ENCODE measurements at regions not wholly inside any gene's neighbourhood (a gene's known extent, or its start where the extent isn't known, plus 50 kb on each side); places are given as distances from the start of the nearest gene placed in this dataset.

DNA sequence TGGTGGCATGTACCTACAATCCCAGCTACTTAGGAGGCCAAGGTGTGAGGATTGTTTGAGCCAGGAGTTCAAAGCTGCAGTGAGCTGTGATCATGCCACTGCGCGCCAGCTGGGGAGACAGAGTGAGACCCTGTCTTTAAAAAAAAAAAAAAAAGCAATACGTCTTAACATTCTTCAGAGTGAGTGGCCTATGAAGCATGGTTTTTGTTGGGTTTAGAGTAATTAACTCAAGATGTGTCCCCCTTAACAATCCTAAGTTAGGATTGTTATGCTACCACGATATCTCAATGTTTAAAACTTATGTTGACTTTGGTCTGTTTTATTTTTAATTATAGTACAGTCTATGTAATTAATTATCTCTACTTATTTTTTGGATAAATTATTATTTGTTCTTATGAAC is 156.1 kb downstream of the HIPK3 start:
- TF ChIP-seq, protein P1, sequence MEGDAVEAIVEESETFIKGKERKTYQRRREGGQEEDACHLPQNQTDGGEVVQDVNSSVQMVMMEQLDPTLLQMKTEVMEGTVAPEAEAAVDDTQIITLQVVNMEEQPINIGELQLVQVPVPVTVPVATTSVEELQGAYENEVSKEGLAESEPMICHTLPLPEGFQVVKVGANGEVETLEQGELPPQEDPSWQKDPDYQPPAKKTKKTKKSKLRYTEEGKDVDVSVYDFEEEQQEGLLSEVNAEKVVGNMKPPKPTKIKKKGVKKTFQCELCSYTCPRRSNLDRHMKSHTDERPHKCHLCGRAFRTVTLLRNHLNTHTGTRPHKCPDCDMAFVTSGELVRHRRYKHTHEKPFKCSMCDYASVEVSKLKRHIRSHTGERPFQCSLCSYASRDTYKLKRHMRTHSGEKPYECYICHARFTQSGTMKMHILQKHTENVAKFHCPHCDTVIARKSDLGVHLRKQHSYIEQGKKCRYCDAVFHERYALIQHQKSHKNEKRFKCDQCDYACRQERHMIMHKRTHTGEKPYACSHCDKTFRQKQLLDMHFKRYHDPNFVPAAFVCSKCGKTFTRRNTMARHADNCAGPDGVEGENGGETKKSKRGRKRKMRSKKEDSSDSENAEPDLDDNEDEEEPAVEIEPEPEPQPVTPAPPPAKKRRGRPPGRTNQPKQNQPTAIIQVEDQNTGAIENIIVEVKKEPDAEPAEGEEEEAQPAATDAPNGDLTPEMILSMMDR (conservative IDR thresholded peaks at IDR 0.05 in 1 of 2, IDR thresholded peaks at IDR 0.05 in 1 of 2; ENCODE audit: extremely low read depth in 1 of 2, insufficient read depth in 1 of 2, low read depth in 1 of 2, low read length in 2 of 2): no peak
- no peak for TF ChIP-seq EZH2 (IDR thresholded peaks at IDR 0.05; ENCODE audit: borderline replicate concordance, low read length)

All from mammary epithelial cell (primary cell).